BJ (cell line): ENCODE measurements at regions not wholly inside any gene's neighbourhood (a gene's known extent, or its start where the extent isn't known, plus 50 kb on each side); places are given as distances from the start of the nearest gene placed in this dataset.

Experiments used
- CTCF ChIA-PET: fragments of 350-600 bp; formaldehyde crosslinking; extraction: SDS; loops from one replicate; lab custom pipeline; 2021; ENCODE audit warnings: antibody characterized with exemption, inconsistent platforms; lab: Yijun Ruan, JAX
- POLR2A ChIA-PET: fragments of 300-600 bp; sonication (Branson Sonifier 250); formaldehyde crosslinking; extraction: SDS; loops from one replicate; lab custom pipeline; 2021; ENCODE audit warnings: antibody characterized with exemption; lab: Charles Lee
- DNase-seq: peaks from one replicate; pipeline ENCODE4 v3.0.0-alpha.2; 2011; ENCODE audit warnings: low read depth
- H3K27me3 ChIP-seq: 2 replicates; pipeline ENCODE4 v1.6.0; 2011; ENCODE audit warnings: low read length; ENCODE audit not compliant: control insufficient read depth, insufficient read depth
- H3K36me3 ChIP-seq: 2 replicates; pipeline ENCODE4 v1.5.1; 2011; ENCODE audit warnings: low read length; ENCODE audit not compliant: control insufficient read depth, insufficient read depth
- H3K4me3 ChIP-seq: 2 replicates; pipeline ENCODE4 v1.5.1; 2011; ENCODE audit warnings: low read depth, mild to moderate bottlenecking, control low read depth, low read length
- TF ChIP-seq, protein P1 (sequence below): IDR thresholded peaks from 2 replicates; pipeline ENCODE4 v1.5.1; 2011; ENCODE audit warnings: low read depth, mild to moderate bottlenecking, control low read depth, inconsistent platforms, low read length, moderate library complexity; ENCODE audit not compliant: insufficient read depth

GRCh38 chr1:99152132-99152531 is 112.2 kb upstream of the PLPPR4 start:
- ChIA-PET CTCF (interaction anchor here (0.5 kb wide), 1 partner anchor 349 kb away, joined by 3 read pairs; no protein-coding TSS in a partner anchor), POLR2A (no interaction called here)
- Histone ChIP-seq H3K27me3 (no peaks in the 10 kb centered on the region), H3K36me3 (no peaks in the 10 kb centered on the region), H3K4me3 (no peak overlapping the region)
- TF ChIP-seq, protein P1, sequence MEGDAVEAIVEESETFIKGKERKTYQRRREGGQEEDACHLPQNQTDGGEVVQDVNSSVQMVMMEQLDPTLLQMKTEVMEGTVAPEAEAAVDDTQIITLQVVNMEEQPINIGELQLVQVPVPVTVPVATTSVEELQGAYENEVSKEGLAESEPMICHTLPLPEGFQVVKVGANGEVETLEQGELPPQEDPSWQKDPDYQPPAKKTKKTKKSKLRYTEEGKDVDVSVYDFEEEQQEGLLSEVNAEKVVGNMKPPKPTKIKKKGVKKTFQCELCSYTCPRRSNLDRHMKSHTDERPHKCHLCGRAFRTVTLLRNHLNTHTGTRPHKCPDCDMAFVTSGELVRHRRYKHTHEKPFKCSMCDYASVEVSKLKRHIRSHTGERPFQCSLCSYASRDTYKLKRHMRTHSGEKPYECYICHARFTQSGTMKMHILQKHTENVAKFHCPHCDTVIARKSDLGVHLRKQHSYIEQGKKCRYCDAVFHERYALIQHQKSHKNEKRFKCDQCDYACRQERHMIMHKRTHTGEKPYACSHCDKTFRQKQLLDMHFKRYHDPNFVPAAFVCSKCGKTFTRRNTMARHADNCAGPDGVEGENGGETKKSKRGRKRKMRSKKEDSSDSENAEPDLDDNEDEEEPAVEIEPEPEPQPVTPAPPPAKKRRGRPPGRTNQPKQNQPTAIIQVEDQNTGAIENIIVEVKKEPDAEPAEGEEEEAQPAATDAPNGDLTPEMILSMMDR, result no peak
- DNase-seq, result no peak

DNA sequence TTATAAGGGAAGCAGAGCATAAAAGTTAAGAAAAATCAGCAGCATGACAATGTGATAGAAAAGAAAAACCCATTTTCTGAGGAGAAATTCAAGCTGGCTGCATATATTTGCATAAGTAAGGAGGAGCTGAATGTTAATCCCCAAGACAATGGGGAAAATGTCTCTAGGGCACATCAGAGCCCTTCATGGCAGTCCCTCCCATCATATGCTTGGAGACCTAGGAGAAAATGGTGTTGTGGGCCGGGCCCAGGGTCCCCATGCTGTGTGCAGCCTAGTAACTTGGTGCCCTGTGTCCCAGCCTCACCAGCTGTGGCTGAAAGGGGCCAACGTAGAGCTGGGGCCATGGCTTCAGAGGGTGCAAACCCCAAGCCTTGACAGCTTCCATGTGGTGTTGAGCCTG is 100.6 kb upstream of the PLPPR4 start:
- DNase-seq, result no peak
- ChIA-PET CTCF (interaction anchor here (1.4 kb wide), 1 partner anchor 370 kb away, joined by 3 read pairs; no protein-coding TSS in a partner anchor), POLR2A (no interaction called here)
- TF ChIP-seq, protein P1, result no peak
- H3K36me3 ChIP-seq, result no peaks in the 10 kb centered on the region
- no peaks in the 10 kb centered on the region for H3K27me3 ChIP-seq
- H3K4me3 ChIP-seq, result no peak overlapping the region

GRCh38 chr1:99170516-99170915 is 93.8 kb upstream of the PLPPR4 start:
- H3K27me3 ChIP-seq, result no peaks in the 10 kb centered on the region
- CTCF ChIA-PET, result interaction anchor here (0.5 to 0.7 kb wide), 2 partner anchors 510 to 1601 kb away, joined by 3 read pairs; no protein-coding TSS in a partner anchor
- no peaks in the 10 kb centered on the region for H3K36me3 ChIP-seq
- POLR2A ChIA-PET, result no interaction called here
- peak; percentile 10 for DNase-seq
- H3K4me3 ChIP-seq, result no peak overlapping the region
- TF ChIP-seq, protein P1, result no peak

GRCh38 chr1:99171184-99171813 is 93.0 kb upstream of the PLPPR4 start:
- ChIA-PET CTCF (interaction anchor here (0.5 kb wide), 1 partner anchor 1600 kb away, joined by 3 read pairs; no protein-coding TSS in a partner anchor), POLR2A (no interaction called here)
- Histone ChIP-seq H3K27me3 (no peaks in the 10 kb centered on the region), H3K4me3 (no peak overlapping the region), H3K36me3 (no peaks in the 10 kb centered on the region)
- no peak for DNase-seq
- TF ChIP-seq, protein P1, result no peak

DNA sequence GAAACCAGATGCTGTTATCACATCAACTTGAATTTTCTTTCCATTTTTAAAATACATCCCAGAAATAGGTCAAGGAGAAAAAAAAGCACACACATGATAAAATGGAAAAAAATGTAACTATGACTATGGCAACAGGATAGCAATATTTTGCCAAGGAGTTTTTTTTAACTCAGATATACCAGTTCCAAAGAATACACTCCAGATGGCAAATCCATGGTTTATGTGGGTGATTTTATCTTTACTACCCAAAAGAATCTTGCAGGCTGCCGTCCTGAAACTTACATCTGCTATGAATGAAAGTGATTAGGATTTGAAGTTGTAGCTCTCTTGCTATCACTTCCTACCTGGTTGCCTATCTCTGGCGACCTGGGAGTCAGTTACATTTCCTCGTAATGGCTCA is 91.0 kb upstream of the PLPPR4 start:
- ChIA-PET POLR2A (no interaction called here), CTCF (no interaction called here)
- H3K27me3 ChIP-seq, result no peaks in the 10 kb centered on the region
- peak; percentile 13 for DNase-seq
- H3K36me3 ChIP-seq, result no peaks in the 10 kb centered on the region
- H3K4me3 ChIP-seq, result no peak overlapping the region
- TF ChIP-seq, protein P1, result no peak
